ENCODE measurements at regions not wholly inside any gene's neighbourhood (a gene's known extent, or its start where the extent isn't known, plus 50 kb on each side); places are given as distances from the start of the nearest gene placed in this dataset.

- DNase-seq (ENCODE audit: low read depth in 1 of 2, low spot score in 1 of 2) = no peak
- Histone ChIP-seq H3K27me3 (ENCODE audit: insufficient read depth, poor library complexity, severe bottlenecking) (no peaks in the 10 kb centered on the region), H3K27ac (replicated peaks) (no peak overlapping the region), H3K4me3 (replicated peaks; ENCODE audit: insufficient read depth, low read length) (no peak overlapping the region)
- no peak for TF ChIP-seq POLR2AphosphoS5 (IDR thresholded peaks at IDR 0.05; ENCODE audit: low read depth)
- TF ChIP-seq GABPA (IDR thresholded peaks at IDR 0.05; ENCODE audit: low read depth) = no peak
- TF ChIP-seq REST (IDR thresholded peaks at IDR 0.05; ENCODE audit: insufficient replicate concordance, low read depth) = no peak
- TF ChIP-seq SPI1 (IDR thresholded peaks at IDR 0.05; ENCODE audit: borderline replicate concordance, low read depth) = no peak
- no peak for TF ChIP-seq CTCF (IDR thresholded peaks at IDR 0.05; ENCODE audit: insufficient read depth, low read length)
Observed at GRCh38 chr5:110167384-110167783, 477.7 kb downstream of the MAN2A1 start.

- H3K4me3 ChIP-seq (replicated peaks; ENCODE audit: insufficient read depth, low read length) = no peak overlapping the region
- no peak for DNase-seq (ENCODE audit: low read depth in 1 of 2, low spot score in 1 of 2)
- H3K27me3 ChIP-seq (ENCODE audit: insufficient read depth, poor library complexity, severe bottlenecking) = no peaks in the 10 kb centered on the region
- TF ChIP-seq GABPA (IDR thresholded peaks at IDR 0.05; ENCODE audit: low read depth) (no peak), SPI1 (IDR thresholded peaks at IDR 0.05; ENCODE audit: borderline replicate concordance, low read depth) (no peak), POLR2AphosphoS5 (IDR thresholded peaks at IDR 0.05; ENCODE audit: low read depth) (no peak), CTCF (IDR thresholded peaks at IDR 0.05; ENCODE audit: insufficient read depth, low read length) (no peak), REST (IDR thresholded peaks at IDR 0.05; ENCODE audit: insufficient replicate concordance, low read depth) (no peak)
- no peak overlapping the region for H3K27ac ChIP-seq (replicated peaks)
Observed at GRCh38 chr5:110169461-110169860, 479.7 kb downstream of the MAN2A1 start.

GRCh38 chr5:110177729-110178128, 488.0 kb downstream of the MAN2A1 start:
- Histone ChIP-seq H3K27me3 (ENCODE audit: insufficient read depth, poor library complexity, severe bottlenecking) (no peaks in the 10 kb centered on the region), H3K4me3 (replicated peaks; ENCODE audit: insufficient read depth, low read length) (no peak overlapping the region), H3K27ac (replicated peaks) (no peak overlapping the region)
- no peak for DNase-seq (ENCODE audit: low read depth in 1 of 2, low spot score in 1 of 2)
- TF ChIP-seq POLR2AphosphoS5 (IDR thresholded peaks at IDR 0.05; ENCODE audit: low read depth) = no peak

GRCh38 chr5:110179321-110179720, 489.6 kb downstream of the MAN2A1 start:
- Histone ChIP-seq H3K4me3 (replicated peaks; ENCODE audit: insufficient read depth, low read length) (no peak overlapping the region), H3K27ac (replicated peaks) (no peak overlapping the region), H3K27me3 (ENCODE audit: insufficient read depth, poor library complexity, severe bottlenecking) (no peaks in the 10 kb centered on the region)
- TF ChIP-seq CTCF (IDR thresholded peaks at IDR 0.05; ENCODE audit: insufficient read depth, low read length) = no peak
- TF ChIP-seq POLR2AphosphoS5 (IDR thresholded peaks at IDR 0.05; ENCODE audit: low read depth) = no peak
- no peak for TF ChIP-seq SPI1 (IDR thresholded peaks at IDR 0.05; ENCODE audit: borderline replicate concordance, low read depth)
- no peak for TF ChIP-seq GABPA (IDR thresholded peaks at IDR 0.05; ENCODE audit: low read depth)
- no peak for TF ChIP-seq REST (IDR thresholded peaks at IDR 0.05; ENCODE audit: insufficient replicate concordance, low read depth)
- DNase-seq (ENCODE audit: low read depth in 1 of 2, low spot score in 1 of 2) = no peak
